B cell (primary cell): ENCODE measurements at regions not wholly inside any gene's neighbourhood (a gene's known extent, or its start where the extent isn't known, plus 50 kb on each side); places are given as distances from the start of the nearest gene placed in this dataset.

Experiments
- EZH2 ChIP-seq: IDR thresholded peaks from 2 replicates; pipeline ENCODE4 v1.6.1; 2012; ENCODE audit warnings: borderline replicate concordance, low read depth, mild to moderate bottlenecking, moderate library complexity, low read length; ENCODE audit not compliant: insufficient read depth, poor library complexity, severe bottlenecking
- TF ChIP-seq, protein P1 (sequence below): fragments of 200-600 bp; IDR thresholded peaks from one replicate; pipeline ENCODE4 v1.8.0; 2022; ENCODE audit warnings: antibody characterized with exemption, mild to moderate bottlenecking

DNA sequence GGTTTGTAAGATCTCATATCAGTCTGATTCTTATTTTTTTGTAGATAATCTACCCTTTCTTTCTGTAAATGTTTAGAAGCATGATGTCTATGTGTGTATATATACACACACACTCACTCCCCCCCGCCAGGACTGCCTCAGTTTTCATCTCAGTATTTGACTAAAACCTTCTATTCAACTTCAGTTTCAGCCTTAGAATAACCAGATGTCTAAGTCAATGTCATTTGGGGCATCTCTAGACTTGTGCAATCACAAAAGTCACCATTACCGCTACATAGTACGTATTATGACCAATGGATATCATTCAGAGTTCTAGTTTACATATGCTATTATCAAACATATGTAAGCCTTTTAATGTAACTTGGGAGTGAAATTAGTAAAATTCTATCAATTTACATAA is 53.3 kb upstream of the BOLA1 start:
- TF ChIP-seq, protein P1, sequence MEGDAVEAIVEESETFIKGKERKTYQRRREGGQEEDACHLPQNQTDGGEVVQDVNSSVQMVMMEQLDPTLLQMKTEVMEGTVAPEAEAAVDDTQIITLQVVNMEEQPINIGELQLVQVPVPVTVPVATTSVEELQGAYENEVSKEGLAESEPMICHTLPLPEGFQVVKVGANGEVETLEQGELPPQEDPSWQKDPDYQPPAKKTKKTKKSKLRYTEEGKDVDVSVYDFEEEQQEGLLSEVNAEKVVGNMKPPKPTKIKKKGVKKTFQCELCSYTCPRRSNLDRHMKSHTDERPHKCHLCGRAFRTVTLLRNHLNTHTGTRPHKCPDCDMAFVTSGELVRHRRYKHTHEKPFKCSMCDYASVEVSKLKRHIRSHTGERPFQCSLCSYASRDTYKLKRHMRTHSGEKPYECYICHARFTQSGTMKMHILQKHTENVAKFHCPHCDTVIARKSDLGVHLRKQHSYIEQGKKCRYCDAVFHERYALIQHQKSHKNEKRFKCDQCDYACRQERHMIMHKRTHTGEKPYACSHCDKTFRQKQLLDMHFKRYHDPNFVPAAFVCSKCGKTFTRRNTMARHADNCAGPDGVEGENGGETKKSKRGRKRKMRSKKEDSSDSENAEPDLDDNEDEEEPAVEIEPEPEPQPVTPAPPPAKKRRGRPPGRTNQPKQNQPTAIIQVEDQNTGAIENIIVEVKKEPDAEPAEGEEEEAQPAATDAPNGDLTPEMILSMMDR = no peak
- TF ChIP-seq EZH2 = no peak
